Trophoblast cell (in vitro differentiated cells and primary cell): ENCODE measurements at regions not wholly inside any gene's neighbourhood (a gene's known extent, or its start where the extent isn't known, plus 50 kb on each side); places are given as distances from the start of the nearest gene placed in this dataset.
A peak's percentile ranks its signal among the peaks of the same experiment; 100 is the strongest.

Experiments
- DNase-seq, 2 donors: peaks; one replicate each; pipeline ENCODE4 v3.0.0-alpha.2; 2016
- H2AFZ ChIP-seq: 2 replicates; pipeline ENCODE4 v1.6.1; 2013; ENCODE audit warnings: low read length, moderate library complexity, mild to moderate bottlenecking; ENCODE audit not compliant: insufficient read depth, poor library complexity
- H2AK5ac ChIP-seq: 2 replicates; pipeline ENCODE4 v1.6.1; 2013; ENCODE audit warnings: mild to moderate bottlenecking, low read length
- H2BK120ac ChIP-seq: 2 replicates; pipeline ENCODE4 v1.6.1; 2013; ENCODE audit warnings: low read length, mild to moderate bottlenecking, moderate library complexity; ENCODE audit not compliant: insufficient read depth, poor library complexity
- H2BK12ac ChIP-seq: 2 replicates; pipeline ENCODE4 v1.6.1; 2013; ENCODE audit warnings: mild to moderate bottlenecking, low read length, moderate library complexity
- H2BK5ac ChIP-seq: 2 replicates; pipeline ENCODE4 v1.6.1; 2013; ENCODE audit warnings: low read length, low read depth, moderate library complexity, mild to moderate bottlenecking; ENCODE audit not compliant: poor library complexity
- H3K14ac ChIP-seq: 2 replicates; pipeline ENCODE4 v1.6.1; 2013; ENCODE audit warnings: mild to moderate bottlenecking, low read length
- H3K18ac ChIP-seq: 2 replicates; pipeline ENCODE4 v1.6.1; 2013; ENCODE audit warnings: mild to moderate bottlenecking, low read length
- H3K23ac ChIP-seq: 2 replicates; pipeline ENCODE4 v1.6.1; 2013; ENCODE audit warnings: low read length
- H3K27ac ChIP-seq: 2 replicates; pipeline ENCODE4 v1.5.1; 2013; ENCODE audit warnings: low read depth, mild to moderate bottlenecking, inconsistent platforms, low read length, moderate library complexity
- H3K27me3 ChIP-seq: 2 replicates; pipeline ENCODE4 v1.6.1; 2013; ENCODE audit warnings: inconsistent platforms, mild to moderate bottlenecking, low read length, moderate library complexity; ENCODE audit not compliant: insufficient read depth
- H3K36me3 ChIP-seq, 2 experiments: 1 replicate in 1 of 2; 2 replicates in 1 of 2; pipeline ENCODE4 v1.6.1; 2013; ENCODE audit warnings: low read length in 2 of 2, mild to moderate bottlenecking in 2 of 2, moderate library complexity in 1 of 2; ENCODE audit not compliant: insufficient read depth in 2 of 2, control insufficient read depth in 1 of 2
- H3K4ac ChIP-seq: 2 replicates; pipeline ENCODE4 v1.6.1; 2013; ENCODE audit warnings: low read depth, mild to moderate bottlenecking, low read length, moderate library complexity
- H3K4me1 ChIP-seq, 2 experiments: 1 replicate in 1 of 2; 2 replicates in 1 of 2; pipeline ENCODE4 v1.6.1; 2013; ENCODE audit warnings: low read length in 2 of 2, mild to moderate bottlenecking in 2 of 2, moderate library complexity in 1 of 2; ENCODE audit not compliant: insufficient read depth in 2 of 2, control insufficient read depth in 1 of 2
- H3K4me2 ChIP-seq: 2 replicates; pipeline ENCODE4 v1.6.1; 2013; ENCODE audit warnings: inconsistent platforms, mild to moderate bottlenecking, low read length, moderate library complexity
- H3K4me3 ChIP-seq: 2 replicates; pipeline ENCODE4 v1.5.1; 2013; ENCODE audit warnings: mild to moderate bottlenecking, low read depth, low read length, inconsistent platforms
- H3K79me1 ChIP-seq: one replicate; pipeline ENCODE4 v1.6.1; 2013; ENCODE audit warnings: low read length
- H3K79me2 ChIP-seq: 2 replicates; pipeline ENCODE4 v1.6.1; 2013; ENCODE audit warnings: low read length, mild to moderate bottlenecking; ENCODE audit not compliant: control insufficient read depth, insufficient read depth, poor library complexity
- H3K9ac ChIP-seq: 2 replicates; pipeline ENCODE4 v1.6.1; 2013; ENCODE audit warnings: mild to moderate bottlenecking, low read length
- H3K9me3 ChIP-seq: 2 replicates; pipeline ENCODE4 v1.6.1; 2013; ENCODE audit warnings: low read depth, mild to moderate bottlenecking, control low read depth, inconsistent platforms, low read length; ENCODE audit not compliant: insufficient read depth
- H4K12ac ChIP-seq: 2 replicates; pipeline ENCODE4 v1.6.1; 2013; ENCODE audit warnings: low read depth, mild to moderate bottlenecking, low read length, moderate library complexity
- H4K8ac ChIP-seq: 2 replicates; pipeline ENCODE4 v1.6.1; 2013; ENCODE audit warnings: low read depth, mild to moderate bottlenecking, low read length, moderate library complexity
- H4K91ac ChIP-seq: one replicate; pipeline ENCODE4 v1.6.1; 2013; ENCODE audit warnings: low read depth, mild to moderate bottlenecking, low read length, moderate library complexity
- WGBS: extraction: QIAGEN DNeasy Blood & Tissue Kit; methylation state at CpG from one replicate; pipeline ENCODE4 v1.1.7; 2013; ENCODE audit warnings: missing lambda C conversion rate; ENCODE audit not compliant: insufficient read length, insufficient coverage; ENCODE audit errors: extremely low coverage; 5-methylcytosine and 5-hydroxymethylcytosine counted together

- Histone ChIP-seq H2AK5ac (no peak overlapping the region), H3K27ac (no peak overlapping the region), H3K4ac (no peak overlapping the region), H3K4me1 (no peaks in the 10 kb centered on the region), H3K79me2 (no peaks in the 10 kb centered on the region), H2AFZ (no peak overlapping the region), H4K91ac (no peak overlapping the region), H3K9ac (no peak overlapping the region), H3K79me1 (no peaks in the 10 kb centered on the region), H4K12ac (no peak overlapping the region), H2BK5ac (no peak overlapping the region), H3K18ac (no peak overlapping the region), H4K8ac (no peak overlapping the region), H3K14ac (no peak overlapping the region), H3K27me3 (no peaks in the 10 kb centered on the region), H2BK120ac (no peak overlapping the region), H3K4me2 (no peak overlapping the region), H3K9me3 (no peaks in the 10 kb centered on the region), H2BK12ac (no peak overlapping the region), H3K36me3 (no peaks in the 10 kb centered on the region), H3K23ac (no peak overlapping the region), H3K4me3 (no peak overlapping the region)
- WGBS, result no CpG with 5 or more reads among the region's 7 CpGs
- DNase-seq, result peak; percentile 17 to 74
Measured at GRCh38 chrX:46185923-46186810, 359.1 kb downstream of the ZNF674 start.

GRCh38 chrX:46184749-46185148 is 360.5 kb downstream of the ZNF674 start:
- Histone ChIP-seq H2AK5ac (no peak overlapping the region), H3K4me2 (no peak overlapping the region), H3K9me3 (no peaks in the 10 kb centered on the region), H3K4me3 (no peak overlapping the region), H3K27ac (no peak overlapping the region), H2BK12ac (no peak overlapping the region), H2AFZ (no peak overlapping the region), H2BK5ac (no peak overlapping the region), H4K91ac (no peak overlapping the region), H3K79me1 (no peaks in the 10 kb centered on the region), H3K9ac (no peak overlapping the region), H3K18ac (no peak overlapping the region), H3K23ac (no peak overlapping the region), H3K36me3 (no peaks in the 10 kb centered on the region), H4K8ac (no peak overlapping the region), H3K14ac (no peak overlapping the region), H3K4me1 (peaks cover 4 to 7% of the 10 kb centered on the region in 2 experiments), H3K4ac (no peak overlapping the region), H3K27me3 (no peaks in the 10 kb centered on the region), H2BK120ac (no peak overlapping the region), H4K12ac (no peak overlapping the region), H3K79me2 (no peaks in the 10 kb centered on the region)
- WGBS, result no CpG with 5 or more reads among the region's 2 CpGs
- no peak for DNase-seq

- H3K9me3 ChIP-seq, result no peaks in the 10 kb centered on the region
- no CpG with 5 or more reads among the region's 3 CpGs for WGBS
Measured at GRCh38 chrX:46180258-46180687, 364.9 kb downstream of the ZNF674 start.

GRCh38 chrX:46179748-46180147 is 365.5 kb downstream of the ZNF674 start:
- Histone ChIP-seq H3K4me1 (peaks cover 4 to 8% of the 10 kb centered on the region in 2 experiments), H3K14ac (peak overlapping the region; percentile 25), H2AK5ac (no peak overlapping the region), H3K27me3 (no peaks in the 10 kb centered on the region), H2BK120ac (peak overlapping the region; percentile 11), H3K4me3 (no peak overlapping the region), H3K4ac (no peak overlapping the region), H4K12ac (no peak overlapping the region), H3K27ac (no peak overlapping the region), H2BK5ac (no peak overlapping the region), H3K36me3 (no peaks in the 10 kb centered on the region), H3K9ac (no peak overlapping the region), H3K23ac (no peak overlapping the region), H3K9me3 (no peaks in the 10 kb centered on the region), H4K8ac (no peak overlapping the region), H3K18ac (no peak overlapping the region), H3K79me2 (no peaks in the 10 kb centered on the region), H2BK12ac (no peak overlapping the region), H2AFZ (no peak overlapping the region), H3K79me1 (no peaks in the 10 kb centered on the region), H4K91ac (peak overlapping the region; percentile 28), H3K4me2 (no peak overlapping the region)
- WGBS, result no CpG with 5 or more reads among the region's 3 CpGs
- DNase-seq, result peak in 1 of 2 donors; percentile 12

More at GRCh38 chrX:46180258-46180687, 364.9 kb downstream of the ZNF674 start:
- H3K9ac ChIP-seq, result no peak overlapping the region
- no peak overlapping the region for H4K8ac ChIP-seq
- H3K27me3 ChIP-seq, result no peaks in the 10 kb centered on the region
- no peak overlapping the region for H3K23ac ChIP-seq
- no peak overlapping the region for H2AFZ ChIP-seq
- H4K91ac ChIP-seq, result peak overlapping the region; percentile 28
- H3K27ac ChIP-seq, result no peak overlapping the region
- H3K14ac ChIP-seq, result peak overlapping the region; percentile 25
- H2BK120ac ChIP-seq, result peak overlapping the region; percentile 11
- no peak overlapping the region for H2BK12ac ChIP-seq
- no peak overlapping the region for H3K18ac ChIP-seq
- H3K4me3 ChIP-seq, result no peak overlapping the region
- no peak for DNase-seq
- H3K79me2 ChIP-seq, result no peaks in the 10 kb centered on the region
- H2AK5ac ChIP-seq, result no peak overlapping the region
- no peak overlapping the region for H2BK5ac ChIP-seq
- H3K4me2 ChIP-seq, result no peak overlapping the region
- no peak overlapping the region for H4K12ac ChIP-seq
- H3K4ac ChIP-seq, result no peak overlapping the region
- no peaks in the 10 kb centered on the region for H3K79me1 ChIP-seq
- no peaks in the 10 kb centered on the region for H3K36me3 ChIP-seq
- peaks cover 4 to 8% of the 10 kb centered on the region in 2 experiments for H3K4me1 ChIP-seq
